ENCODE measurements at regions not wholly inside any gene's neighbourhood (a gene's known extent, or its start where the extent isn't known, plus 50 kb on each side); places are given as distances from the start of the nearest gene placed in this dataset.

GRCh38 chr5:97629276-97629675 is 446.2 kb upstream of the RIOK2 start:
- DNase-seq (ENCODE audit: low spot score), result no peak
- TF ChIP-seq CTCF (IDR thresholded peaks at IDR 0.05; ENCODE audit: extremely low read depth, missing control alignments), result no peak

- DNase-seq (ENCODE audit: low spot score), result no peak
- no peak for TF ChIP-seq CTCF (IDR thresholded peaks at IDR 0.05; ENCODE audit: extremely low read depth, missing control alignments)
These were observed 452.5 kb upstream of the RIOK2 start for GRCh38 chr5:97635553-97635952.

DNA sequence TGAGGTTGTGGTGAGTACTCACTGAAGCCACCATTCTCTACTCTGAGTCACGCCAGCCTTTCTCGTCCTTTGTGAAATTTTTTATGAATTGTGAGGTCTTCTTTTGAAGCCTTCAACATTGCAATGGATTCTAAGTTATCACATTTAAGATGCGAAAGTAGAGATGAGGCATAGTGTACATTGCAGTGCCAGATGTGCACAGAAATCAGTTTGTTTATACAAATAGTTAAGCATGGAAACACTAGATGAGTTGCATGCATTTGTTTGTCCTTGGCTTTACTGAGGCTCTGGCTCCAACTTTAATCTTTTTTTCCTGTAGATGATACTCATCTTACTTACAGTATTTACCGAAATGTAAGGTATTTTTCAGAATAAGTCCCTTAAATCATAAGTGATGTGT is 453.7 kb upstream of the RIOK2 start:
- TF ChIP-seq CTCF (IDR thresholded peaks at IDR 0.05; ENCODE audit: extremely low read depth, missing control alignments), result no peak
- no peak for DNase-seq (ENCODE audit: low spot score)

DNA sequence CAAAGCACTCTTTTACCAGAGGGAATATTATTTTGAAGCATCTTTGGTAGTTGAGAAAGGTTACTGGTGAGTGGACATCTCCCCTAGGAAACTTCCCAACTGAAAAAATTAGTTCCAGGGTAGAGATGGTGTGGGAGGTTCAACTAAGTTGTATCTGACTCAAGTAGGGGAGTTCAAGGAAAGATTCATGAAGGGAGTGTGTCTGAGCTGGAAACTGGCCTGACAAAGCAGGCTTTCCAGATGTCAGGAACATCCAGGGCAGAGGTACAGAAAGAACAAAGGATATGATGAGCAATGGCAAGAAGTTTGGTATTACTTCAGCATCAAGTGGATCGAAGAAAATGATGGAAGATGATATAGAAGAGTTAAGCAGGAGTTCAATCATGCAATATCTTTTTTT is 458.0 kb upstream of the RIOK2 start:
- DNase-seq (ENCODE audit: low spot score), result no peak

DNA sequence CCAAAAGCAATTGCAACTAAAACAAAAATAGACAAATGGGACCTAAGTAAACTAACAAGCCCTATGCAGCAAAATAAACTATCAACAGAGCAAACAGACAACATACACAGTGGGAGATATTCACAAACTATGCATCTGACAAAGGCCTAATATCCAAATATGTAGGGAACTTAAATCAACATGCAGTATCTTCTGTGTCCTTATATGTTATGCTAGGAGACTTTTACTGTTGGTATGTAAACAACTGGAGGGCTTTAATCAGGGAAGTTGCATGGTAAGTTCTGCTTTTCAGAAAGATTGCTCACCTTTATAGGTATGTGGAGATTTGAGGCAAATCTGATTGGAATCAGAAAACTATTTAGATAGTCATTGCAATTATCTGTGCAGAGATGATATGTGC is 461.2 kb upstream of the RIOK2 start:
- no peak for DNase-seq (ENCODE audit: low spot score)
- TF ChIP-seq CTCF (IDR thresholded peaks at IDR 0.05; ENCODE audit: extremely low read depth, missing control alignments), result no peak

More for the DNA sequence above, 458.0 kb upstream of the RIOK2 start:
- no peak for TF ChIP-seq CTCF (IDR thresholded peaks at IDR 0.05; ENCODE audit: extremely low read depth, missing control alignments)

GRCh38 chr5:97644896-97645295 is 461.8 kb upstream of the RIOK2 start:
- no peak for TF ChIP-seq CTCF (IDR thresholded peaks at IDR 0.05; ENCODE audit: extremely low read depth, missing control alignments)
- DNase-seq (ENCODE audit: low spot score), result no peak

GRCh38 chr5:97657239-97657638 is 474.2 kb upstream of the RIOK2 start:
- no peak for TF ChIP-seq CTCF (IDR thresholded peaks at IDR 0.05; ENCODE audit: extremely low read depth, missing control alignments)
- no peak for DNase-seq (ENCODE audit: low spot score)

Measured in GM20000 (cell line).